ENCODE measurements at regions not wholly inside any gene's neighbourhood (a gene's known extent, or its start where the extent isn't known, plus 50 kb on each side); places are given as distances from the start of the nearest gene placed in this dataset.

GRCh38 chr13:74768521-74769085 is 634.4 kb upstream of the KLF12 start:
- no peak overlapping the region for H3K4me3 ChIP-seq (ENCODE audit: extremely low read depth, insufficient read depth, low read length, poor library complexity, severe bottlenecking)
- H3K4me1 ChIP-seq (ENCODE audit: control insufficient read depth, insufficient read depth, low read length, poor library complexity, severe bottlenecking): no peaks in the 10 kb centered on the region
- no peak overlapping the region for H3K27ac ChIP-seq (ENCODE audit: low read depth, low read length, severe bottlenecking)
- no peaks in the 10 kb centered on the region for H3K36me3 ChIP-seq (ENCODE audit: control insufficient read depth, insufficient read depth, low read length)
- no peaks in the 10 kb centered on the region for H3K9me3 ChIP-seq (ENCODE audit: control insufficient read depth, low read length)
- 100% methylated on average over 1 of the region's 5 CpGs; no CpG with 5 or more reads in 1 of the 2 experiments for WGBS, 2 experiments (ENCODE audit: insufficient coverage in 2 of 2)

GRCh38 chr13:74767050-74767449 is 632.8 kb upstream of the KLF12 start:
- H3K9me3 ChIP-seq (ENCODE audit: control insufficient read depth, low read length): no peaks in the 10 kb centered on the region
- no peak overlapping the region for H3K4me3 ChIP-seq (ENCODE audit: extremely low read depth, insufficient read depth, low read length, poor library complexity, severe bottlenecking)
- H3K36me3 ChIP-seq (ENCODE audit: control insufficient read depth, insufficient read depth, low read length): no peaks in the 10 kb centered on the region

GRCh38 chr13:74765955-74766354 is 631.8 kb upstream of the KLF12 start:
- H3K4me1 ChIP-seq (ENCODE audit: control insufficient read depth, insufficient read depth, low read length, poor library complexity, severe bottlenecking): no peaks in the 10 kb centered on the region
- WGBS, 2 experiments (ENCODE audit: insufficient coverage in 2 of 2): 40 to 50% methylated on average over 2 of the region's 5 CpGs
- H3K27ac ChIP-seq (ENCODE audit: low read depth, low read length, severe bottlenecking): no peak overlapping the region
- H3K4me3 ChIP-seq (ENCODE audit: extremely low read depth, insufficient read depth, low read length, poor library complexity, severe bottlenecking): no peak overlapping the region
- no peaks in the 10 kb centered on the region for H3K9me3 ChIP-seq (ENCODE audit: control insufficient read depth, low read length)
- H3K36me3 ChIP-seq (ENCODE audit: control insufficient read depth, insufficient read depth, low read length): no peaks in the 10 kb centered on the region

More at GRCh38 chr13:74767050-74767449, 632.8 kb upstream of the KLF12 start:
- Histone ChIP-seq H3K27ac (ENCODE audit: low read depth, low read length, severe bottlenecking) (no peak overlapping the region), H3K4me1 (ENCODE audit: control insufficient read depth, insufficient read depth, low read length, poor library complexity, severe bottlenecking) (no peaks in the 10 kb centered on the region)
- no CpG with 5 or more reads among the region's 1 CpG for WGBS, 2 experiments (ENCODE audit: insufficient coverage in 2 of 2)

- H3K9me3 ChIP-seq (ENCODE audit: control insufficient read depth, low read length): no peaks in the 10 kb centered on the region
- WGBS, 2 experiments (ENCODE audit: insufficient coverage in 2 of 2): 83 to 100% methylated on average over 1 to 2 of the region's 2 CpGs
- no peaks in the 10 kb centered on the region for H3K4me1 ChIP-seq (ENCODE audit: control insufficient read depth, insufficient read depth, low read length, poor library complexity, severe bottlenecking)
- no peaks in the 10 kb centered on the region for H3K36me3 ChIP-seq (ENCODE audit: control insufficient read depth, insufficient read depth, low read length)
- no peak overlapping the region for H3K27ac ChIP-seq (ENCODE audit: low read depth, low read length, severe bottlenecking)
- H3K4me3 ChIP-seq (ENCODE audit: extremely low read depth, insufficient read depth, low read length, poor library complexity, severe bottlenecking): no peak overlapping the region
Observed at GRCh38 chr13:74761801-74762757, 627.9 kb upstream of the KLF12 start.

- H3K9me3 ChIP-seq (ENCODE audit: control insufficient read depth, low read length): no peaks in the 10 kb centered on the region
- H3K27ac ChIP-seq (ENCODE audit: low read depth, low read length, severe bottlenecking): no peak overlapping the region
- no peaks in the 10 kb centered on the region for H3K4me1 ChIP-seq (ENCODE audit: control insufficient read depth, insufficient read depth, low read length, poor library complexity, severe bottlenecking)
- no peak overlapping the region for H3K4me3 ChIP-seq (ENCODE audit: extremely low read depth, insufficient read depth, low read length, poor library complexity, severe bottlenecking)
- WGBS, 2 experiments (ENCODE audit: insufficient coverage in 2 of 2): 20 to 63% methylated on average over 1 of the region's 1 CpG
- H3K36me3 ChIP-seq (ENCODE audit: control insufficient read depth, insufficient read depth, low read length): no peaks in the 10 kb centered on the region
Observed at GRCh38 chr13:74758188-74758587, 624.0 kb upstream of the KLF12 start.

GRCh38 chr13:74755065-74755464 is 620.9 kb upstream of the KLF12 start:
- no peaks in the 10 kb centered on the region for H3K36me3 ChIP-seq (ENCODE audit: control insufficient read depth, insufficient read depth, low read length)
- H3K9me3 ChIP-seq (ENCODE audit: control insufficient read depth, low read length): no peaks in the 10 kb centered on the region
- no peak overlapping the region for H3K27ac ChIP-seq (ENCODE audit: low read depth, low read length, severe bottlenecking)
- H3K4me1 ChIP-seq (ENCODE audit: control insufficient read depth, insufficient read depth, low read length, poor library complexity, severe bottlenecking): no peaks in the 10 kb centered on the region
- 83 to 100% methylated on average over 1 of the region's 2 CpGs for WGBS, 2 experiments (ENCODE audit: insufficient coverage in 2 of 2)
- no peak overlapping the region for H3K4me3 ChIP-seq (ENCODE audit: extremely low read depth, insufficient read depth, low read length, poor library complexity, severe bottlenecking)

- Histone ChIP-seq H3K36me3 (ENCODE audit: control insufficient read depth, insufficient read depth, low read length) (no peaks in the 10 kb centered on the region), H3K9me3 (ENCODE audit: control insufficient read depth, low read length) (no peaks in the 10 kb centered on the region), H3K27ac (ENCODE audit: low read depth, low read length, severe bottlenecking) (no peak overlapping the region), H3K4me1 (ENCODE audit: control insufficient read depth, insufficient read depth, low read length, poor library complexity, severe bottlenecking) (no peaks in the 10 kb centered on the region), H3K4me3 (ENCODE audit: extremely low read depth, insufficient read depth, low read length, poor library complexity, severe bottlenecking) (no peak overlapping the region)
- 91 to 98% methylated on average over 3 to 5 of the region's 5 CpGs for WGBS, 2 experiments (ENCODE audit: insufficient coverage in 2 of 2)
Observed at GRCh38 chr13:74751739-74752138, 617.5 kb upstream of the KLF12 start.

GRCh38 chr13:74747186-74747955 is 613.2 kb upstream of the KLF12 start:
- Histone ChIP-seq H3K4me3 (ENCODE audit: extremely low read depth, insufficient read depth, low read length, poor library complexity, severe bottlenecking) (no peak overlapping the region), H3K27ac (ENCODE audit: low read depth, low read length, severe bottlenecking) (no peak overlapping the region), H3K9me3 (ENCODE audit: control insufficient read depth, low read length) (no peaks in the 10 kb centered on the region), H3K4me1 (ENCODE audit: control insufficient read depth, insufficient read depth, low read length, poor library complexity, severe bottlenecking) (no peaks in the 10 kb centered on the region), H3K36me3 (ENCODE audit: control insufficient read depth, insufficient read depth, low read length) (no peaks in the 10 kb centered on the region)
- 86 to 89% methylated on average over 2 to 4 of the region's 6 CpGs for WGBS, 2 experiments (ENCODE audit: insufficient coverage in 2 of 2)

GRCh38 chr13:74743992-74744391 is 609.8 kb upstream of the KLF12 start:
- no peaks in the 10 kb centered on the region for H3K36me3 ChIP-seq (ENCODE audit: control insufficient read depth, insufficient read depth, low read length)
- H3K27ac ChIP-seq (ENCODE audit: low read depth, low read length, severe bottlenecking): no peak overlapping the region
- WGBS, 2 experiments (ENCODE audit: insufficient coverage in 2 of 2): 89 to 92% methylated on average over 2 to 3 of the region's 3 CpGs
- H3K9me3 ChIP-seq (ENCODE audit: control insufficient read depth, low read length): no peaks in the 10 kb centered on the region
- H3K4me1 ChIP-seq (ENCODE audit: control insufficient read depth, insufficient read depth, low read length, poor library complexity, severe bottlenecking): no peaks in the 10 kb centered on the region
- no peak overlapping the region for H3K4me3 ChIP-seq (ENCODE audit: extremely low read depth, insufficient read depth, low read length, poor library complexity, severe bottlenecking)

GRCh38 chr13:74741732-74742131 is 607.5 kb upstream of the KLF12 start:
- 82 to 85% methylated on average over 2 to 3 of the region's 3 CpGs for WGBS, 2 experiments (ENCODE audit: insufficient coverage in 2 of 2)
- Histone ChIP-seq H3K4me3 (ENCODE audit: extremely low read depth, insufficient read depth, low read length, poor library complexity, severe bottlenecking) (no peak overlapping the region), H3K9me3 (ENCODE audit: control insufficient read depth, low read length) (no peaks in the 10 kb centered on the region), H3K36me3 (ENCODE audit: control insufficient read depth, insufficient read depth, low read length) (no peaks in the 10 kb centered on the region), H3K27ac (ENCODE audit: low read depth, low read length, severe bottlenecking) (no peak overlapping the region), H3K4me1 (ENCODE audit: control insufficient read depth, insufficient read depth, low read length, poor library complexity, severe bottlenecking) (no peaks in the 10 kb centered on the region)

Data from mesodermal cell (in vitro differentiated cells).